Activated T-cell treated with anti-CD3 and anti-CD28 coated beads for 24 hours (primary cell): ENCODE measurements at regions not wholly inside any gene's neighbourhood (a gene's known extent, or its start where the extent isn't known, plus 50 kb on each side); places are given as distances from the start of the nearest gene placed in this dataset.

ENCODE experiments used
- DNase-seq: peaks from one replicate; pipeline ENCODE4 v3.0.0-alpha.2; 2020; ENCODE audit warnings: low read depth

DNA sequence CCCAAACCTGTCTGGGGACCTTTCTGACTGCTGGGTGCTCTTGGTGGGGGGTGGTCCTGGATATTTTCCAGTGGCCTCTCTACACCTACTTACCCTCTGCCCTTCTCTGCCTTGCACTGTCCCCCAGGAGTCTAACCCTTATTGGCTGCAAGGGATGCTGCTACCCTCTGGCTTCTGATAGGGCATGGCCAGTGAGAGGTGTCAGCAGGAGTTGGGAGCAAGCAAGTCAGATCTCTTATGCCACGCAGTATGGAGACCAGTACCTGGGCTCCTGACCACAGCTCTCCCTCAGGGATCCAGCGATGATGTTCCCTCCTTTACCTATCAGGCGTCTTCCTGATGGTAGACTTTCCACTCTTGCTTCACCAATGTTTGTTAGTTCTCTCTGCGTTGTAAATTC, 373.7 kb downstream of the SOCS6 start:
- no peak for DNase-seq

- DNase-seq, result peak; percentile 34
Observed at GRCh38 chr18:70659036-70659925, 370.4 kb downstream of the SOCS6 start.

DNA sequence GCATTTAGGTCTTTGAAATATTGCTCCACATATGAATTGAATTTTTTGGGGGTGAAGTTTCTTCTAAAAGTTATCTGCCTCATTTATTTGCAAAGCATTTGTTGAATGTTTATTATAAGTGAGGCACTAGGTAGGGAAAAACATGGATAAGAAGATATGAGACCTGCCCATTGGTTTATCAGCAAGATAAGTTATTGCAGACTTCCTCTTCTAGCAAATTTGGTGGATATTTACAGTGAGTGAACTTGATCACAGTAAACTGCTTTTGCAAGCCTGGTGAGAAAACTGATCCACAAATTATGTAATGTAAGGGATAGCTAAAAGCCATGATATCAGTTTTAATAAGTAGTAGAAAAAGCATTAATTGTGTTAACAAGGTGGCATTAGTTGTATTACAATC, 364.8 kb downstream of the SOCS6 start:
- DNase-seq, result no peak

DNA sequence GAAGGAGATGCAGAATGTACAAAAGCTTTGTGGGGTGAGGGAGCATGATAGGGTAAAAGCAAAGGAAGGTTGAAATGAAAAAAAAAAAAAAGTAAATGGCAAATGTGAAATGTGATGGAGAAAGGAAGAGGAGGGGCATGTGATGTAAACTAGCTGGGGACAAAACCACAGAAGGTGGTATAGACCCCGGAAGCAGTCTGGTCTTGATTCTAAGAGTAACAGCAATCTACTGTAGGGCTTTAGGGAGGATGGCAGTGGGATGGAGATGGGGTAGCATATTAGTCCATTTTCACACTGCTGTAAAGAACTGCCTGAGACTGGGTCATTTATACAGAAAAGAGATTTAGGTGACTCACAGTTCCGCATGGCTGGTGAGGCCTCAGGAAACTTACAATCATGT, 362.0 kb downstream of the SOCS6 start:
- no peak for DNase-seq

DNA sequence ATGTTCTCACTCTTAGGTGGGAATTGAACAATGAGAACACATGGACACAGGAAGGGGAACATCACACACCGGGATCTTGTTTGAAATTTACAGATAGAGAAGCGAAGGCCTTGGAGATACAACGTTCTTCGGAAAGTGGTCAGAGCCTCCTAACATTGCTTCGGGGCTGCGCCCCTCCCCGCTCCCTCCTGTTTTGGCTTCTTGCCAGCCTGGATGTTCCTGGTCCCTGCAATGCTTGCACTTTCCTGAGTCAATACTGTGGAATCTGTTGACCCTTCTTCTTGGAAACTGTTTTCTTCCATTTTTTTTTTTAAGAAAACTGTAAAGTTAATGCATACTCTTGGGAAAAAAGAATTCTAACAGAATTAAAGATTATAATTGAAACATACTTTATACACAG, 360.8 kb downstream of the SOCS6 start:
- no peak for DNase-seq

- no peak for DNase-seq
Observed at GRCh38 chr18:70645971-70646370, 357.1 kb downstream of the SOCS6 start.

DNA sequence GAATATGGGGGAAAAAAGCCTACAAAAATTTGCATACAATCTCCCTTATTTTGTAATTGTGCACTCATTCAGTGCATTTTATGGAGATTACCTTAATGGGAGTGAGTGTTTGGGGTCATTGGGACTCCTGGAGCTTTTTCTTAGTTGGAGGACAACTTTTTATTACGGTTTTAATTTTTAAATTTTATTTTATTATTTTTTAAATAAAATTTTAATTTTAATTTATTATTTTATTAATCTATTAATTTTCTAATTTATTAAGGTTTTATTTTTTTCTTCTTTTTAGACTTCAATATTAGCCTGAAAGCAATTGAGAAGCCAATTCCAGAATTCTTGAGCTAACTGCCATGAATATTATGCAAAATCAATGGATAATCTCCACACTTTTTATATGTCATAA, 355.0 kb downstream of the SOCS6 start:
- DNase-seq, result no peak

DNA sequence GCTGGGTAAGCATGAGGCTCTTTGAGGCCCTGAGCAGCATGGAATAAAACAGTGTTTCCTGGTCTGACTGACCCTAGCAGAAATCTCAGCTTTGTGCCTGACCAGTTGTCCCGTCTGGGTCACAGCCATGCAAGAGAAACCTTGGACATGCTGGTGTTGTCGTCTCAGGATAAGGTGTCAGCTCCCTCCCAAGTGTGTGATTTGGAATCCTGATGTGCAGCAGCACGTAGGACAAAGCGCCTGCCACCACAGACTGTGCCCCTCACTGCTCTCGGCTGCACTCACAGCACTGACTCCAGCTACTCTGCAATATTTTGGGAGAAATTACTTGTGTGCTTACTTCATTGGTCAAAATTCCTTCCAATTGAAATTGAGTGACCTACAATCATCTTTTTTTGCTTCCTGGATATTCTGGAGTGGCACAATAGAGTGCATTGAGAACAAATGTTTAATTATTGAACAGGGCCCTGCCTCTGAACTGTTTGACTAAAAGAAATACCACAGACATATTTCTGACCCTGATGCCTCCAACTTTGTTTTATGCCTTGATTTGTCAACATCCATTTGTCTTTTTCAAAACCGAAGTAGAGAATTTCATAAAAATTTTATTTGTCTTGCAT, 352.4 kb downstream of the SOCS6 start:
- DNase-seq, result no peak

DNA sequence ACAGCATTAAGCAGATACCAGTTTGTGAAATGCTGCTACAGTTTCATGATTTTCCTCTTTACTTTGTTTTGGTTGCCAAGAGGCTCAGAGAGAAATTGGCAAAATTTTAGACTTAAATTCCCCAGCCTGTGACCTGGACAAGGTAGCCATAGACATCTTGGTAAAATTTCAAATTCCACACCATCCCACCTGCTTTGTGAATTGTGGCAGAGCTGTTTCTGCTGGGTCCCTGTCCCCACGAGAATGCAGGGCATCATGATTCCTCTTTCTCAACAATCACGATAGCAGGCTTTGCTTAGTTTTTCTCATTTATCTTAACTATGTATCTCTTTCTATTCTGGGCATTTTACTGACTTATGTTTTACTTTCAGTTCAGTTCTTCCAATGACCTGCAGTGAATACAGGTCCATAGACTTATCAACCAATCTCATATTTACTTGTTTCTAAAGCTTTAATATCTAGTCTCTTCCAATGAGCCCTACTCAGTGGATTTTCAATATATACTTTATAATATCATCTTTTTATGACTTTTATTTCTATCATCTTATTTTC, 351.6 kb downstream of the SOCS6 start:
- DNase-seq, result no peak

GRCh38 chr18:70636991-70637390, 348.1 kb downstream of the SOCS6 start:
- DNase-seq, result no peak

DNA sequence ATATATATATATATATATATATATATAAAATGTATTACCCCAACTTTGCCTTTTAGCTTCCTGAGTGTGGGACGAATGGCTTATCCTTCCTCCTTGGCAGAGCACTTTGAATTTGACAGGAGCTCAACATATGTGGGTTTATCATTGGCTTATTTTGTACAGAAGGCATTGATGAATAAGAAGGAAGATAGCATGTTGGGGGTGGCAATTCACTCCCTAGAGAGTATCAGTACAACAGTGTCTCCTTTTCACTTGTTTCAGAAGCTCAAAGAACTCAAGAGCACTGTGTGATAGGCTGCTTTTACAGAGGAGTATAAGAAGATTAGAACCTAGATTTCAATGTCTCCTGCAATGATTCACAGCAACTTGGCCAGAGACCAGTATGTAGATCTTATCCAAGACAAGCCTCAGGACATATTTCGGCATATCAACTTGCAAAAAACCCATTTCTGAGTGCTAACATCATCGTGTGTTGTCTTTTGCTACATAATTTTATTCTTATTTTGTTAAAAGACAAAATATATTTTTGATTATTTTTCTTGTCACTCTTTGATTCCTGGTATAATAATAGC, 345.8 kb downstream of the SOCS6 start:
- no peak for DNase-seq

- no peak for DNase-seq
Observed at GRCh38 chr18:70627182-70627802, 338.4 kb downstream of the SOCS6 start.

- no peak for DNase-seq
Observed at GRCh38 chr18:70622622-70623419, 334.0 kb downstream of the SOCS6 start.

DNA sequence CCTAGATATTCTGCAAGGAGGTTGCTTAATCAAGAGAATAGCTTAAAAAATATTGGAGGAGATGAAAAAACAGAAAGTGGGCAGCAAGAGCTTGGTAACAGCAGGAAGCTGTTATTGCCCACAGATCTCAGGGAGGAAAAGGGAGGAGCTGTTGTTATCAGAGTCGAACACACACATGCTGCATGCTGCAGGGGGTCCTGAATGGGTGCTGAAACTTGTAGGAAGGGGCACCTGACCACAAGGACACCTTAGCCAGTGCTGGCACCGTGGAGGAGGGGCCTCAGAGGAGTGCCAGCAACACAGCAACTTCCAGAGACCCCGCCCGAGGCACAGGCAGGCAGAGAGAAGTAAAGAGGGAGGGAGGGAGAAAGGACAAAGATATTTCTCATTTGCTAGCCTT, 332.9 kb downstream of the SOCS6 start:
- DNase-seq, result no peak

DNA sequence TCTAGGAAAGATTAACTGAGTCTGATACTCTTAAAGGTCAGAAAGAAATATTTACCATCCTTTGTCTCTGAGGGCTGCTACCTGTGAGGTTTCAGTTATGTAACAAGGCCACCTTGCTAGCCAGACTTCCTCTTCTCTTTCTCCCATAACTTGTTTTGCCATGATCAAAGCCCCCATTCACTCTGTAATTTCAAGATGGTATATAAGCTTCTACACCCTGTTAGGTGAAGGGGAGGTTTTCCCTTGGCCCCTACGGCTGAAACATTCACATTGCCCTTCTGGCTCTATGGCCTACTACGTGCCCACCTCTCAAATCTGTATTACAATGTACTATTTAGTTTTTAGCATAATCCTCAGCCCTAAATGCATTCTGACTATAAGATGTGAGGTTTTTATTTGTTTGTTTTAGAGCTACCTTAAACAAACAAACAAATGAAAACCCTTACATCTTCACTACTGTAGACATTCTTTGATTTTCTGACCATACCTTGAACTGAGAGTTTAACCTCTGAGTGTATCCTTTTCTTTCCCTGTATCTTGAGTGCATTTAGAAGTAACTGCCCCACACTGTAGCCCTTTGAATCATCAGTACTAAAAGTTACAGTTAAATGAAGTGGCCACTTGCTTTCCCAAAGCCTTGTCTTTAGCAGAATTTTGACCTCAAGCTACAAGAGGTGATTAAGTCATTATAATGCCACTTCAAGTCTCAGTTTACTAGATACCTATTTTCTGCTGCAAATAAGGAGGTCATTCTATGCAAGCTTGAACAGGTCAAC, 332.2 kb downstream of the SOCS6 start:
- no peak for DNase-seq

DNA sequence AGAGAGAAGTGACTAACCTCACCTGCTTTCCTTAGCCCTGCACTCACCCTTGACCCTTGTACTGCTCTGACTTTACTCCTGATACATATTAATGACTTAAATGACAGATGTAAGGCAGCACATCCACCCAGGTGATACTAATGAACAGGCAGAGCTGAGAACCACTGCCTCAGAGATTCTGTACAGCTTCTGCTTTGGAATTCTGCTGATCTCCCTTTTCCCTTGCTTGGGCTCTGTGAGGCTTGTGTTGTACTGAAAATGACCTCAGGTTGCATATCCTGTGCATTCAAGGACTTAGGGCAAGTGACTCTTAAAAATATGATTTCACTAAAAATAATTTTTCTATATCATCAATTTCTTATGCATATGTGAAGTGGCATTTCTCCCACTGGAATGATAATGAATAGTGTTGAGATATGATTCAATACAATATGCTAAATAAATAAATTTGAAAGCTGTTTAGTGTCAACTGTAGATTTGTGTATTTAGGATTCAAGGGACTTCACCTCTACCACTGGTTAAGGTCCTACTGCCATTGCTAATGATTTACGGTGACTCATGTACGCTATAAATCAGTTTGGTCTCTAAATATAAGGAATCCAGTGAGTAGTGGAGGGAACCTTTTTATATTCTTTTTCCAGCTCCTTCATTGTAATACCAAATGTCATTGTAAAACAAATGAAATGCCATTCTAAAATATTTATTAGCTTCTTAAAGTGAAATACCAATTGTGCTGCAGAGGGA, 328.3 kb downstream of the SOCS6 start:
- DNase-seq, result no peak

DNA sequence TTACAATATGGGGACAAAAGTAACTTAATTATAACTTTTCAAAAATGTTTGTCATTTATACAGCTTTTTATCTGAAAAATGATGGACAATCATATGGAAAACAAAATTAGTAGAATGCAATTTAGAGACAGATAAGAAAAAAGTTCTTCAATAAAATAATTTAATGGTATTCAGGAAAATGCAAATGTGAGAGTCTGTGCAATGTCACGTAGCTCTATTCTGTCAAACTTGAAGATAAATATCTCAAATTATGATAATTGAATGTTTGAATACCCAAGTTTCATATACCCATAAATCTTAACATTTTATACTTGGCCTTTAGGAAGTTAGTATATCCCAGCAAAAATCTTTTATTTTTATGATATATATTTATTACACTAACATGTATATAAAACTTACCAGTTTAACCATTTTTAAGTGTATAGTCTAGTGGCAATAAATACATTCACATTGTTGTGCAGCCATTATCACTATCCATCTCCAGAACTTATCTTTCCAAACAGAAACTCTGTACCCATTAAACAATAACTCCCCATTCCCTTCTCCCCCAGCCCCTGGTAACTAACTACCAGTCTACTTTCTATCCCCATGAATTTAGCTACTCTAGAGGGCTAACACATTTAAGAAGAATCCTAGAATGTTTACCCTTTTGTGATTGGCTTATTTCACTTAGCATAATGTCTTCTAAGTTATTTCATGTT, 311.5 kb downstream of the SOCS6 start:
- no peak for DNase-seq

GRCh38 chr18:70598406-70598805, 309.6 kb downstream of the SOCS6 start:
- no peak for DNase-seq

DNA sequence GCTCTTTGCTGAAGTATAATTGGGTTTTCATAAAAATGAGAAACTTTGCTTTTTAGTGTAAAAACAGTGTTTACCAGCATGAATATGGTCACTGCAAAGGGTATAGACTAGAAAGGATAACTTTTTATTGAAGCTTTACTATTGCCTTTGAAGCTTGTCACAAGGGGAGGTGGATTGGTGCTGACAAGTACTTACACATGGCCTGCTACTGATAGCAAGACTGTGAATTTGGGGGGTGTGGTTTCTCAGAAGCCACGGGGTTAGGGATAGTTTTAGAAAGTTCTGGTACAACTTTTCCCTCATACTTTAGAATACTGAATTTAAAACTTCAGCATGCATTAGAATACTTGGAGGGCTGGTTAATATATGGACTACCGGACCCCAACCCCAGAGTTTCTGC, 294.1 kb downstream of the SOCS6 start:
- DNase-seq, result no peak

DNA sequence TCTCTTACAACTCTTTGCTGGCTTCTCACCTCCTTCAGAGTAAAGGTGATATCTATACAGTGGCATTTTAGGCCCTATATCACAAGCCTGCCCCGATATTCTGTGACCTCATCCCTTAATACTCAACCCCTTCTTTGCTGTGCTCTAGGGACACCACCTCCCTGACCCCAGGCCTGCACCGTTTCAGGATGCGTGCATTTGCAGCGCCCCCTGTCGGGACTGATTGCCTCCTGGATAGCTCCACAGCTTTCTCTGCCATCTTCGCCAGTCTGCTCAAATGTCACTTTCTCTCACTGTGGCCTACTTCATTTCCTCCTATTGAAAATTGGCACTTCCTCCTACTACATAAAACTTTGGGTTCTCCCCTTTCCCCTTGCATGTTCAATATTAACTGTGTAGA, 289.6 kb downstream of the SOCS6 start:
- DNase-seq, result no peak
